GM23248 (cell line): ENCODE measurements at regions not wholly inside any gene's neighbourhood (a gene's known extent, or its start where the extent isn't known, plus 50 kb on each side); places are given as distances from the start of the nearest gene placed in this dataset.

Source experiments
- DNase-seq: peaks from one replicate; pipeline ENCODE4 v3.0.0-alpha.2; 2015
- H2AFZ ChIP-seq: fragments of 200-600 bp; sonication (generic); 2 replicates; pipeline ENCODE4 v1.6.1; 2016; ENCODE audit warnings: antibody characterized with exemption
- H3F3A ChIP-seq: fragments of 200-600 bp; sonication (generic); 2 replicates; pipeline ENCODE4 v1.6.1; 2016; ENCODE audit warnings: mild to moderate bottlenecking, antibody characterized with exemption, mixed run types; ENCODE audit not compliant: insufficient read depth
- H3K27ac ChIP-seq: fragments of 200-600 bp; sonication (generic); 2 replicates; pipeline ENCODE4 v1.5.1; 2016; ENCODE audit warnings: mild to moderate bottlenecking
- H3K27me3 ChIP-seq: fragments of 200-600 bp; sonication (generic); replicated peaks from 2 replicates; pipeline ENCODE4 v1.6.1; 2016; ENCODE audit warnings: mild to moderate bottlenecking; ENCODE audit not compliant: insufficient read depth
- H3K36me3 ChIP-seq: fragments of 200-600 bp; sonication (generic); 2 replicates; pipeline ENCODE4 v1.6.1; 2016; ENCODE audit warnings: low read depth, mild to moderate bottlenecking
- H3K4me1 ChIP-seq: fragments of 200-600 bp; sonication (generic); 2 replicates; pipeline ENCODE4 v1.6.1; 2016; ENCODE audit warnings: mild to moderate bottlenecking; ENCODE audit not compliant: insufficient read depth
- H3K4me2 ChIP-seq: fragments of 200-600 bp; sonication (generic); one replicate; pipeline ENCODE4 v1.6.1; 2016; ENCODE audit warnings: mild to moderate bottlenecking; ENCODE audit not compliant: unreplicated experiment
- H3K4me3 ChIP-seq: fragments of 200-600 bp; sonication (generic); 2 replicates; pipeline ENCODE4 v1.5.1; 2016; ENCODE audit warnings: mild to moderate bottlenecking
- H3K79me2 ChIP-seq: fragments of 200-600 bp; sonication (generic); 2 replicates; pipeline ENCODE4 v1.6.1; 2016; ENCODE audit warnings: mild to moderate bottlenecking; ENCODE audit not compliant: insufficient read depth
- H3K9ac ChIP-seq: fragments of 200-600 bp; sonication (generic); 2 replicates; pipeline ENCODE4 v1.6.1; 2016; ENCODE audit warnings: mild to moderate bottlenecking
- H3K9me2 ChIP-seq: fragments of 200-600 bp; sonication (generic); 2 replicates; pipeline ENCODE4 v1.6.1; 2016; ENCODE audit warnings: mixed run types, mild to moderate bottlenecking, moderate library complexity; ENCODE audit not compliant: insufficient read depth
- H3K9me3 ChIP-seq: fragments of 200-600 bp; sonication (generic); one replicate; pipeline ENCODE4 v1.6.1; 2017; ENCODE audit warnings: low read depth
- H4K20me1 ChIP-seq: fragments of 200-600 bp; sonication (generic); 2 replicates; pipeline ENCODE4 v1.6.0; 2016; ENCODE audit not compliant: insufficient read depth
- EZH2 ChIP-seq: fragments of 200-600 bp; sonication (generic); IDR thresholded peaks from 2 replicates; pipeline ENCODE4 v1.6.1; 2018; ENCODE audit warnings: antibody characterized with exemption, mild to moderate bottlenecking; ENCODE audit not compliant: insufficient read depth, poor library complexity, severe bottlenecking
- EZH2phosphoT487 ChIP-seq: fragments of 200-600 bp; sonication (generic); IDR thresholded peaks from 2 replicates; pipeline ENCODE4 v1.6.1; 2018; ENCODE audit warnings: antibody characterized with exemption, moderate library complexity, mild to moderate bottlenecking, low read depth; ENCODE audit not compliant: insufficient read depth
- WGBS, 2 experiments: methylation state at CpG; one replicate each; pipeline ENCODE4 v1.1.6; 2015 to 2017; ENCODE audit warnings: low lambda C conversion rate in 2 of 2, low coverage in 1 of 2; ENCODE audit errors: missing lambda C conversion rate in 2 of 2; 5-methylcytosine and 5-hydroxymethylcytosine counted together
- in situ Hi-C: fragments of 300-500 bp; cut with MboI; formaldehyde crosslinking; loops from 2 replicates; pipeline ENCODE4 v1.15.0; 2020

DNA sequence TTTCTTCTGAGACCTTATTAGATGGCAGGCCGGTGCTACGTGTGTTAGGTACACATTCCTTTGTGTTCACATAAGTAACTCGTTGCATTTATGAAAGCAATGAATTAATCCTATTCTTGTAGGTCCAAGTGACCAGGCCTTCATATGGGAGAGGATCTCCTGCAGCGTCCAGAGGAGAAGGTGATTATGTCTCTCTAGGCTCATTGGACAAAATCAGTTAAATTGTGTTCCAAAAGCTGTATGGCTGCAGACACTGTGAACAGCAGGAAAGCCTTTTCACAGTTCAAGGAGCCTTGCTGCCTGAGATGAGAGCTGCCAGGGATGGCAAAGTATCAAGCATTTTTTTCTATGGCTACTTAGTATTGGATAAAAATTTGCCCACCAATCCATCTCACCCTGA, 433.1 kb upstream of the FZD8 start:
- 55 to 56% methylated on average over 4 of the region's 4 CpGs for WGBS, 2 experiments
- Histone ChIP-seq H3K9ac (no peak overlapping the region), H3K9me2 (no peaks in the 10 kb centered on the region), H4K20me1 (no peaks in the 10 kb centered on the region), H3K27me3 (0 out of 2 replicates have a peak, but pooled peaks cover 3% of the 10 kb centered on the region), H3K36me3 (no peaks in the 10 kb centered on the region), H3K79me2 (no peaks in the 10 kb centered on the region), H2AFZ (no peak overlapping the region), H3K4me1 (no peaks in the 10 kb centered on the region), H3K4me2 (no peak overlapping the region), H3K27ac (no peak overlapping the region), H3K9me3 (no peaks in the 10 kb centered on the region), H3K4me3 (no peak overlapping the region), H3F3A (no peaks in the 10 kb centered on the region)
- TF ChIP-seq EZH2phosphoT487 (no peak), EZH2 (no peak)
- in situ Hi-C loops = no loop called here
- DNase-seq = no peak

DNA sequence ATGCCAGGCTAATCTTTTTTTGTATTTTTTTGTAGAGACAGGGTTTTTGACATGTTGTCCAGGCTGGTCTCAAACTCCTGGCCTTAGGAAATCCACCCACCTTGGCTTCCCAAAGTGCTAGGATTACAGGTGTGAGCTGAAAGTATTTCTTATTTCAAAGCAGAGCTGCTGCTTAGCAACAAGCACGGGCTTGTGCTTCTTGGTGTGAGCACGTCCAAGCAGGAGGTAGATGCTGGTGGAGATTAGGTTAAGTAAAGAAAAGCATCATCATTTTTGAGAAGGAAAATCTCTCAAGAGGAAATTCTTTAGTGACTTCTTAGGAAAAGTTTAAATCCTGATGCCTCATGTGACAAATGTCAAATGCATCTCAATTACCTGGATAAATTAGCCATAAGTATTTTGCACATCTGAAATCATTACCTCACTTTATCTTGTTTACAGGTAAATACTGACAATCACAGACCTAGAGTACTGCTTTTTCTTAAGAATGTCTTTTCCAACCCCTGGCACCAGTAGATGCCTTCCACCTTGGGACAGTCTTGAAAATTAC, 431.8 kb upstream of the FZD8 start:
- no peaks in the 10 kb centered on the region for H4K20me1 ChIP-seq
- no peaks in the 10 kb centered on the region for H3K9me2 ChIP-seq
- no peaks in the 10 kb centered on the region for H3F3A ChIP-seq
- in situ Hi-C loops = no loop called here
- DNase-seq = no peak
- no peak overlapping the region for H3K4me3 ChIP-seq
- no peak overlapping the region for H3K9ac ChIP-seq
- no peaks in the 10 kb centered on the region for H3K4me1 ChIP-seq
- no peaks in the 10 kb centered on the region for H3K36me3 ChIP-seq
- TF ChIP-seq EZH2phosphoT487 (no peak), EZH2 (no peak)
- H2AFZ ChIP-seq = no peak overlapping the region
- H3K4me2 ChIP-seq = no peak overlapping the region
- 64 to 75% methylated on average over 2 of the region's 2 CpGs for WGBS, 2 experiments
- H3K27me3 ChIP-seq = 0 out of 2 replicates have a peak, but pooled peaks cover 3% of the 10 kb centered on the region
- H3K27ac ChIP-seq = no peak overlapping the region
- no peaks in the 10 kb centered on the region for H3K9me3 ChIP-seq
- H3K79me2 ChIP-seq = no peaks in the 10 kb centered on the region

DNA sequence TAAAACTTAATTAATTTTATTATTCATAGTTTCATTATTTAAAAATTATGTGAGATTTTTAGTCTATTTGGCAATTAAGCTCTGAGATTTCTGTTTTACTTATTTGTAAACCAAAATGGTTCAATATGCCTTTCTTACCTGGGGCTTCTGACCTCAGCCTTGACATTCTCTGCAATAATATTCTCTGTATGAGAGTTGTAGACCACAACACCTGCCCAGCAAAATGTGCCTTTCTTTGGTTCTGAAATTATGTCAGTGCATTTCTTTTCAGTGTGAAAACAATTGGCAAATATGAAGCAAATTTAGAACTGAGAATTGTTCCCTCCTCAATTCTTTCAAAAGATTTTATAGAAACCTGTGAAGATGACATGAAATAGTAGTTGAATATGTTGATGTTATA, 426.4 kb upstream of the FZD8 start:
- H3K27ac ChIP-seq = no peak overlapping the region
- no peaks in the 10 kb centered on the region for H3K9me3 ChIP-seq
- no peaks in the 10 kb centered on the region for H3K9me2 ChIP-seq
- H3K4me2 ChIP-seq = no peak overlapping the region
- H3K9ac ChIP-seq = no peak overlapping the region
- no peaks in the 10 kb centered on the region for H3K27me3 ChIP-seq
- H3K79me2 ChIP-seq = no peaks in the 10 kb centered on the region
- no peaks in the 10 kb centered on the region for H3K36me3 ChIP-seq
- TF ChIP-seq EZH2phosphoT487 (no peak), EZH2 (no peak)
- in situ Hi-C loops = no loop called here
- no peaks in the 10 kb centered on the region for H3F3A ChIP-seq
- no peak overlapping the region for H3K4me3 ChIP-seq
- H3K4me1 ChIP-seq = no peaks in the 10 kb centered on the region
- H2AFZ ChIP-seq = no peak overlapping the region
- no peak for DNase-seq
- no peaks in the 10 kb centered on the region for H4K20me1 ChIP-seq

GRCh38 chr10:36067748-36068147, 425.7 kb upstream of the FZD8 start:
- no peaks in the 10 kb centered on the region for H4K20me1 ChIP-seq
- 4 to 9% methylated on average over 2 of the region's 2 CpGs for WGBS, 2 experiments
- no peaks in the 10 kb centered on the region for H3K9me2 ChIP-seq
- H3K36me3 ChIP-seq = no peaks in the 10 kb centered on the region
- no peaks in the 10 kb centered on the region for H3K4me1 ChIP-seq
- H3K4me2 ChIP-seq = no peak overlapping the region
- no peak for DNase-seq
- H2AFZ ChIP-seq = no peak overlapping the region
- no peaks in the 10 kb centered on the region for H3K79me2 ChIP-seq
- H3F3A ChIP-seq = no peaks in the 10 kb centered on the region
- no peaks in the 10 kb centered on the region for H3K9me3 ChIP-seq
- in situ Hi-C loops = no loop called here
- H3K4me3 ChIP-seq = no peak overlapping the region
- no peak overlapping the region for H3K27ac ChIP-seq
- no peak for TF ChIP-seq EZH2
- TF ChIP-seq EZH2phosphoT487 = no peak
- H3K9ac ChIP-seq = no peak overlapping the region
- no peaks in the 10 kb centered on the region; the same call in 1 of the 2 replicates for H3K27me3 ChIP-seq

DNA sequence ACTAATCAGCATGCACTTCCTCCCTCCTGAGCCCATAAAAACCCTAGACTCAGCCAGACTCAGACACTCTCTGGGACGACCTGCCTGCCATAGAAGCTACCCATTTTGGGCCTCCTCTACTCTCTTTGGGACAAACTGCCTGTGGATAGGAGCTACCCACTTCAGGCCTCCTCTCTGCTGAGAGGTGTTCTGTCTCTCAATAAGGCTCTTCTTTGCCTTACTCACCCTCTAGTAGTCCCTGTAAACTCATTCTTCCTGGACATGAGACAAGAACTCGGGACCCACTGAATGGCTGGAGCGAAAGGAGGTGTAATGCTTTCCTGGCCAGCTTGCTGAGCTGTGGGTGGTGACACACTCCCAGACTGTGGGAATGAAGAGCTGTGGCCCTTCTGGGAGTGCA, 424.8 kb upstream of the FZD8 start:
- no peaks in the 10 kb centered on the region for H3K36me3 ChIP-seq
- no peak overlapping the region for H3K9ac ChIP-seq
- DNase-seq = no peak
- H4K20me1 ChIP-seq = no peaks in the 10 kb centered on the region
- H3K27ac ChIP-seq = no peak overlapping the region
- no peaks in the 10 kb centered on the region for H3K9me3 ChIP-seq
- TF ChIP-seq EZH2 = no peak
- no peak for TF ChIP-seq EZH2phosphoT487
- H3K4me3 ChIP-seq = no peak overlapping the region
- no peaks in the 10 kb centered on the region for H3K4me1 ChIP-seq
- H3F3A ChIP-seq = no peaks in the 10 kb centered on the region
- no peaks in the 10 kb centered on the region for H3K79me2 ChIP-seq
- in situ Hi-C loops = no loop called here
- no peak overlapping the region for H2AFZ ChIP-seq
- no peaks in the 10 kb centered on the region for H3K9me2 ChIP-seq
- 52 to 64% methylated on average over 3 of the region's 3 CpGs for WGBS, 2 experiments
- no peaks in the 10 kb centered on the region; the same call in 1 of the 2 replicates for H3K27me3 ChIP-seq
- H3K4me2 ChIP-seq = no peak overlapping the region
